Transverse colon (tissue), 3 donors: ENCODE measurements at regions not wholly inside any gene's neighbourhood (a gene's known extent, or its start where the extent isn't known, plus 50 kb on each side); places are given as distances from the start of the nearest gene placed in this dataset.

Source experiments
- CTCF ChIP-seq, 5 experiments: fragments of 200-600 bp in 3 of 5; fragments of 450-650 bp in 2 of 5; sonication (generic) in 3 of 5; IDR thresholded peaks; 1 replicate in 2 of 5; 2 replicates in 3 of 5; pipeline ENCODE4 v1.5.1; 2016 to 2017; ENCODE audit warnings: antibody characterized with exemption in 5 of 5, inconsistent platforms in 3 of 5, mild to moderate bottlenecking in 2 of 5, moderate library complexity in 1 of 5
- EP300 ChIP-seq: sonication (generic); formaldehyde crosslinking; IDR thresholded peaks from one replicate; pipeline ENCODE4 v1.6.1; 2017; ENCODE audit warnings: antibody characterized with exemption, low read depth
- POLR2A ChIP-seq: fragments of 450-650 bp; IDR thresholded peaks from one replicate; pipeline ENCODE4 v1.6.1; 2016; ENCODE audit warnings: antibody characterized with exemption, mild to moderate bottlenecking, moderate library complexity

- TF ChIP-seq CTCF (IDR thresholded peaks at IDR 0.05), result no peak
- TF ChIP-seq EP300, result no peak
- no peak for TF ChIP-seq POLR2A
Measured at GRCh38 chr18:2459886-2460285, 111.4 kb downstream of the METTL4 start.
